Neural progenitor cell (in vitro differentiated cells): ENCODE measurements at regions not wholly inside any gene's neighbourhood (a gene's known extent, or its start where the extent isn't known, plus 50 kb on each side); places are given as distances from the start of the nearest gene placed in this dataset.
"Not testable (repeated sequence)": the region's sequence is repeated elsewhere in the genome, so short reads cannot be mapped to it uniquely, and the experiment has no call there.

Source experiments
- DNase-seq: peaks from one replicate; pipeline ENCODE4 v3.0.0-alpha.2; 2016; ENCODE audit warnings: low spot score
- H2AFZ ChIP-seq: fragments of 200-600 bp; sonication (generic); replicated peaks from 2 replicates; pipeline ENCODE4 v1.6.1; 2016; ENCODE audit warnings: antibody characterized with exemption
- H3F3A ChIP-seq: fragments of 200-600 bp; sonication (generic); 2 replicates; pipeline ENCODE4 v1.6.1; 2016; ENCODE audit warnings: antibody characterized with exemption, low read depth
- H3K27ac ChIP-seq: fragments of 200-600 bp; sonication (generic); 2 replicates; pipeline ENCODE4 v1.5.1; 2016; ENCODE audit warnings: mild to moderate bottlenecking
- H3K27me3 ChIP-seq: fragments of 200-600 bp; sonication (generic); 2 replicates; pipeline ENCODE4 v1.6.1; 2016; ENCODE audit warnings: mild to moderate bottlenecking, moderate library complexity
- H3K36me3 ChIP-seq: fragments of 200-600 bp; sonication (generic); 2 replicates; pipeline ENCODE4 v1.5.1; 2016
- H3K4me1 ChIP-seq: fragments of 200-600 bp; sonication (generic); 2 replicates; pipeline ENCODE4 v1.6.1; 2016; ENCODE audit warnings: mixed run types
- H3K4me2 ChIP-seq: fragments of 200-600 bp; sonication (generic); 2 replicates; pipeline ENCODE4 v1.6.1; 2016
- H3K4me3 ChIP-seq: fragments of 200-600 bp; sonication (generic); 2 replicates; pipeline ENCODE4 v1.5.1; 2016
- H3K79me2 ChIP-seq: fragments of 200-600 bp; sonication (generic); 2 replicates; pipeline ENCODE4 v1.6.1; 2016; ENCODE audit warnings: low read depth
- H3K9ac ChIP-seq: fragments of 200-600 bp; sonication (generic); 2 replicates; pipeline ENCODE4 v1.6.1; 2016
- H3K9me3 ChIP-seq: fragments of 200-600 bp; sonication (generic); 2 replicates; pipeline ENCODE4 v1.5.1; 2016; ENCODE audit warnings: low read depth
- H4K20me1 ChIP-seq: fragments of 200-600 bp; sonication (generic); 2 replicates; pipeline ENCODE4 v1.6.1; 2016; ENCODE audit warnings: low read depth
- H3K27ac Mint-ChIP-seq: 3 replicates; pipeline ENCODE4 v1.8.0; 2021; ENCODE audit warnings: mixed read lengths
- H3K27me3 Mint-ChIP-seq: 2 replicates; pipeline ENCODE4 v1.8.0; 2022; ENCODE audit warnings: low read depth, mild to moderate bottlenecking, inconsistent platforms, moderate library complexity, mixed read lengths; ENCODE audit not compliant: insufficient read depth
- H3K36me3 Mint-ChIP-seq: 3 replicates; pipeline ENCODE4 v1.8.0; 2021; ENCODE audit warnings: mixed read lengths
- H3K4me1 Mint-ChIP-seq: 3 replicates; pipeline ENCODE4 v1.8.0; 2021; ENCODE audit warnings: mixed read lengths
- H3K4me3 Mint-ChIP-seq: 3 replicates; pipeline ENCODE4 v1.8.0; 2021; ENCODE audit warnings: mild to moderate bottlenecking, moderate library complexity, mixed read lengths
- H3K9me3 Mint-ChIP-seq: 3 replicates; pipeline ENCODE4 v1.8.0; 2020; ENCODE audit warnings: mixed read lengths
- EZH2 ChIP-seq: fragments of 200-600 bp; sonication (generic); IDR thresholded peaks from 2 replicates; pipeline ENCODE4 v1.6.1; 2017; ENCODE audit warnings: antibody characterized with exemption, mild to moderate bottlenecking, moderate library complexity
- EZH2phosphoT487 ChIP-seq: fragments of 200-600 bp; sonication (generic); IDR thresholded peaks from 2 replicates; pipeline ENCODE4 v1.6.1; 2017; ENCODE audit warnings: antibody characterized with exemption
- TF ChIP-seq, protein P1 (sequence below): fragments of 200-600 bp; sonication (generic); IDR thresholded peaks from 2 replicates; pipeline ENCODE4 v1.5.1; 2017; ENCODE audit warnings: antibody characterized with exemption, mild to moderate bottlenecking

DNA sequence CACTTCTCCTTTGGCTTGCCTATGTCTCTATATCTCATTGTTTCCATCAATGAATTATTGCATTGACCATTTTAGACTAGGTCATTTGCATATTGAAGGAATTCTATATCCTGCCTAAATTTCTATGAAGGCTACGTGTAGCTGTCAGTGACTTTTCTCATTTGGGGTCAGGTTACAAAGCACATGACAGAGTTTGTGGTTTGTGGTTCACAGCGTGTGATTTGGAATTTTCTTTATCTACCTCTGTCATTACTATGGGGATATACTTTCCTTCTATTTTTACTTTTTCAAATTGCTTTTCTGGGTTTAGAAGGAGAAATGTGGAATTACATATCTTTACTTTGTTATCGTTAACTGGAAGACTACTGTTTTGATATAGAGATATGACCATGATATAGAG, 317.3 kb upstream of the CFAP20DC start:
- Mint-ChIP-seq H3K27me3 (no peaks in the 10 kb centered on the region), H3K9me3 (peaks cover 2% of the 10 kb centered on the region), H3K4me1 (peaks cover 19% of the 10 kb centered on the region), H3K27ac (no peak overlapping the region), H3K4me3 (no peak overlapping the region), H3K36me3 (no peaks in the 10 kb centered on the region)
- H3K4me2 ChIP-seq: no peak overlapping the region
- H3K27me3 ChIP-seq: no peaks in the 10 kb centered on the region
- no peak for DNase-seq
- peaks cover 7% of the 10 kb centered on the region for H3K4me1 ChIP-seq
- no peaks in the 10 kb centered on the region for H3F3A ChIP-seq
- H4K20me1 ChIP-seq: no peaks in the 10 kb centered on the region
- TF ChIP-seq EZH2phosphoT487: no peak
- TF ChIP-seq, protein P1, sequence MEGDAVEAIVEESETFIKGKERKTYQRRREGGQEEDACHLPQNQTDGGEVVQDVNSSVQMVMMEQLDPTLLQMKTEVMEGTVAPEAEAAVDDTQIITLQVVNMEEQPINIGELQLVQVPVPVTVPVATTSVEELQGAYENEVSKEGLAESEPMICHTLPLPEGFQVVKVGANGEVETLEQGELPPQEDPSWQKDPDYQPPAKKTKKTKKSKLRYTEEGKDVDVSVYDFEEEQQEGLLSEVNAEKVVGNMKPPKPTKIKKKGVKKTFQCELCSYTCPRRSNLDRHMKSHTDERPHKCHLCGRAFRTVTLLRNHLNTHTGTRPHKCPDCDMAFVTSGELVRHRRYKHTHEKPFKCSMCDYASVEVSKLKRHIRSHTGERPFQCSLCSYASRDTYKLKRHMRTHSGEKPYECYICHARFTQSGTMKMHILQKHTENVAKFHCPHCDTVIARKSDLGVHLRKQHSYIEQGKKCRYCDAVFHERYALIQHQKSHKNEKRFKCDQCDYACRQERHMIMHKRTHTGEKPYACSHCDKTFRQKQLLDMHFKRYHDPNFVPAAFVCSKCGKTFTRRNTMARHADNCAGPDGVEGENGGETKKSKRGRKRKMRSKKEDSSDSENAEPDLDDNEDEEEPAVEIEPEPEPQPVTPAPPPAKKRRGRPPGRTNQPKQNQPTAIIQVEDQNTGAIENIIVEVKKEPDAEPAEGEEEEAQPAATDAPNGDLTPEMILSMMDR: no peak
- TF ChIP-seq EZH2: no peak
- no peak overlapping the region for H3K9ac ChIP-seq
- no peaks in the 10 kb centered on the region for H3K9me3 ChIP-seq
- no peak overlapping the region for H3K4me3 ChIP-seq
- no peaks in the 10 kb centered on the region for H3K36me3 ChIP-seq
- no peak overlapping the region for H2AFZ ChIP-seq
- no peaks in the 10 kb centered on the region for H3K79me2 ChIP-seq
- no peak overlapping the region for H3K27ac ChIP-seq

DNA sequence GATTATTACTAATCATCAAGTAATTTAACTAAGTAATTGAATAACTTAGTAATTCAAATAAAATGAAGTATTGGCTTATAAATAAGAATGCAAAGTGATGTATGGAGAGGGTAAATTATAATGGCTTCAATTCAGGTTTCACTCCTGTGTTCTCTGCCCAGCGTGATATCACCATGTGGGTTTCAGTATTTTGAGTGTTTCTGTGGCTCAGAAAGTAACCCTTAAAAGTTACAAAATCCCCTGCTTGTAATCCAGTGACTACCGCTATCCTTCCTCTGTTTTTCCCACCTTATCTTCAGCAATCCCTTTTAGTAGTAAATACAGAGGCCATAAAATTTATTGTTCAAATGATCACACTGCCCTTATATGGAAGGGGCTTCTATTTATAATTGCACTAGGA, 316.4 kb upstream of the CFAP20DC start:
- no peak overlapping the region for H3K4me3 ChIP-seq
- no peak overlapping the region for H3K27ac ChIP-seq
- Mint-ChIP-seq H3K9me3 (peaks cover 2% of the 10 kb centered on the region), H3K4me3 (no peak overlapping the region), H3K36me3 (no peaks in the 10 kb centered on the region), H3K27me3 (no peaks in the 10 kb centered on the region), H3K27ac (no peak overlapping the region), H3K4me1 (peaks cover 14% of the 10 kb centered on the region)
- no peaks in the 10 kb centered on the region for H3K36me3 ChIP-seq
- no peaks in the 10 kb centered on the region for H3K27me3 ChIP-seq
- no peaks in the 10 kb centered on the region for H3K79me2 ChIP-seq
- H3K9ac ChIP-seq: no peak overlapping the region
- TF ChIP-seq EZH2: no peak
- TF ChIP-seq, protein P1: no peak
- TF ChIP-seq EZH2phosphoT487: no peak
- H3K9me3 ChIP-seq: no peaks in the 10 kb centered on the region
- H3K4me1 ChIP-seq: peaks cover 7% of the 10 kb centered on the region
- no peaks in the 10 kb centered on the region for H3F3A ChIP-seq
- no peak overlapping the region for H2AFZ ChIP-seq
- no peak overlapping the region for H3K4me2 ChIP-seq
- no peak for DNase-seq
- no peaks in the 10 kb centered on the region for H4K20me1 ChIP-seq

DNA sequence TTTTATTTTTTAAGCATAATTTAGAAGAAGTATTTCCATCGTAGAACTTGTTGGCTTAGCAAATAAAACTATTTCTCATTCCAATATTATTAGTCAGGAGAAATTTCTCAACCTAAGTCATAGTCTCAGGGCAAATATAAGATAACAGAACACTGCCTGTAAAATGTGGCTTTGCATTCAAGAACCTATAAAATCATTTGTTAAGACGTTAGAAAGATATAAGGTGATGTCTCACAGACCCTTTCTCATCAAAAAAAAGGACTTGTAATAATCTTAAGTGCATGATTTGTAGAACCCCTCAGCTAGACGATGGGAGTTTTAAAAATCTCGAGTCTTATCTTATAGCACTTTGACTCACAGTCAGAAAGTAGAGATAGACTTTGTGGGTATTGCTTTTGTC, 314.7 kb upstream of the CFAP20DC start:
- Histone ChIP-seq H4K20me1 (no peaks in the 10 kb centered on the region), H2AFZ (no peak overlapping the region), H3K27me3 (no peaks in the 10 kb centered on the region)

DNA sequence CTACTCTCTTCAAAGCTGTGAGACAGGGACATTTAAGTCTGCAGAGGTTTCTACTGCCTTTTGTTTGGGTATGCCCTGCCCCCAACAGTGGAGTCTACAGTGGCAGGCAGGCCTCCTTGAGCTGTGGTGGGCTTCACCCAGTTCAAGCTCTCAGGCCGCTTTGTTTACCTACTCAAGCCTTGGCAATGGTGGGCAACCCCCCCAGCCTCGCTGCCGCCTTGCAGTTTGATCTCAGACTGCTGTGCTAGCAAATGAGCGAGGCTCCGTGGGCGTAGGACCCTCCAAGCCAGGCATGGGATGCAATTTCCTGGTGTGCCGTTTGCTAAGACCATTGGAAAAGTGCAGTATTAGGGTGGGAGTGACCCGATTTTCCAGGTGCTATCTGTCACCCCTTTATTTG, 310.5 kb upstream of the CFAP20DC start:
- not testable (repeated sequence) for H2AFZ ChIP-seq, H3K4me1 ChIP-seq, H3F3A ChIP-seq, H3K79me2 ChIP-seq, H3K9ac ChIP-seq, H3K27ac ChIP-seq, H3K4me2 ChIP-seq, H4K20me1 ChIP-seq, H3K27me3 ChIP-seq, H3K4me3 Mint-ChIP-seq, H3K4me3 ChIP-seq, H3K27ac Mint-ChIP-seq, DNase-seq, H3K36me3 Mint-ChIP-seq, H3K27me3 Mint-ChIP-seq, H3K4me1 Mint-ChIP-seq, H3K36me3 ChIP-seq, H3K9me3 ChIP-seq
- H3K9me3 Mint-ChIP-seq: peaks cover 20% of the 10 kb centered on the region

More for the DNA sequence above, 314.7 kb upstream of the CFAP20DC start:
- TF ChIP-seq EZH2 (no peak), EZH2phosphoT487 (no peak)
- TF ChIP-seq, protein P1: no peak
- H3K4me1 Mint-ChIP-seq: peaks cover 14% of the 10 kb centered on the region
- Histone ChIP-seq H3K79me2 (no peaks in the 10 kb centered on the region), H3K27ac (no peak overlapping the region), H3K9me3 (no peaks in the 10 kb centered on the region), H3K4me3 (no peak overlapping the region), H3K4me2 (no peak overlapping the region), H3K9ac (no peak overlapping the region), H3F3A (no peaks in the 10 kb centered on the region), H3K4me1 (peaks cover 7% of the 10 kb centered on the region), H3K36me3 (no peaks in the 10 kb centered on the region)
- no peaks in the 10 kb centered on the region for H3K36me3 Mint-ChIP-seq
- H3K27me3 Mint-ChIP-seq: peaks cover 3% of the 10 kb centered on the region
- peaks cover 9% of the 10 kb centered on the region for H3K9me3 Mint-ChIP-seq
- DNase-seq: no peak
- no peak overlapping the region for H3K27ac Mint-ChIP-seq
- no peak overlapping the region for H3K4me3 Mint-ChIP-seq
